ENCODE measurements at regions not wholly inside any gene's neighbourhood (a gene's known extent, or its start where the extent isn't known, plus 50 kb on each side); places are given as distances from the start of the nearest gene placed in this dataset.

DNA sequence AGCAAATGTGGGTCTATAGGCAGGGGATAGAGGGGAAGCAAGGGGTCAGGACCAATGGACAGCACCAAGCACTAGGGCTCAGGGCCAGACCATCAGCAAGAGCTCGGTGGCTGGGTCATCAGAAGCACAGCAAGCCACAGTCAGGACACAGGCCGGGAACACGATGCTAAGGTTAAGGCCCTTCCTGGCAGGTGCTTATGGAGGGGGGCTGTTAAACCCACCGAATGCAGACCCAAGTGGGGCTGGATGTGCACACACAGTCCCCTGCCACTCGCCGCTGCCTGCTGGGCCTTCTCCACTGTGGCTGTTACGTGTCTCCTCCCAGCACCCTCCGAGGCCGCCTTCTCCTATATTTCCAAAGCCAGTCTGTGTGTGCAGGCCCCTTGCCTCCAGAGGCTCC lies 220.1 kb downstream of the TOMM20 start:
- TF ChIP-seq, protein P1, sequence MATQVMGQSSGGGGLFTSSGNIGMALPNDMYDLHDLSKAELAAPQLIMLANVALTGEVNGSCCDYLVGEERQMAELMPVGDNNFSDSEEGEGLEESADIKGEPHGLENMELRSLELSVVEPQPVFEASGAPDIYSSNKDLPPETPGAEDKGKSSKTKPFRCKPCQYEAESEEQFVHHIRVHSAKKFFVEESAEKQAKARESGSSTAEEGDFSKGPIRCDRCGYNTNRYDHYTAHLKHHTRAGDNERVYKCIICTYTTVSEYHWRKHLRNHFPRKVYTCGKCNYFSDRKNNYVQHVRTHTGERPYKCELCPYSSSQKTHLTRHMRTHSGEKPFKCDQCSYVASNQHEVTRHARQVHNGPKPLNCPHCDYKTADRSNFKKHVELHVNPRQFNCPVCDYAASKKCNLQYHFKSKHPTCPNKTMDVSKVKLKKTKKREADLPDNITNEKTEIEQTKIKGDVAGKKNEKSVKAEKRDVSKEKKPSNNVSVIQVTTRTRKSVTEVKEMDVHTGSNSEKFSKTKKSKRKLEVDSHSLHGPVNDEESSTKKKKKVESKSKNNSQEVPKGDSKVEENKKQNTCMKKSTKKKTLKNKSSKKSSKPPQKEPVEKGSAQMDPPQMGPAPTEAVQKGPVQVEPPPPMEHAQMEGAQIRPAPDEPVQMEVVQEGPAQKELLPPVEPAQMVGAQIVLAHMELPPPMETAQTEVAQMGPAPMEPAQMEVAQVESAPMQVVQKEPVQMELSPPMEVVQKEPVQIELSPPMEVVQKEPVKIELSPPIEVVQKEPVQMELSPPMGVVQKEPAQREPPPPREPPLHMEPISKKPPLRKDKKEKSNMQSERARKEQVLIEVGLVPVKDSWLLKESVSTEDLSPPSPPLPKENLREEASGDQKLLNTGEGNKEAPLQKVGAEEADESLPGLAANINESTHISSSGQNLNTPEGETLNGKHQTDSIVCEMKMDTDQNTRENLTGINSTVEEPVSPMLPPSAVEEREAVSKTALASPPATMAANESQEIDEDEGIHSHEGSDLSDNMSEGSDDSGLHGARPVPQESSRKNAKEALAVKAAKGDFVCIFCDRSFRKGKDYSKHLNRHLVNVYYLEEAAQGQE (tag by site-specific recombination; IDR thresholded peaks at IDR 0.05): no peak
- TF ChIP-seq, protein P2, sequence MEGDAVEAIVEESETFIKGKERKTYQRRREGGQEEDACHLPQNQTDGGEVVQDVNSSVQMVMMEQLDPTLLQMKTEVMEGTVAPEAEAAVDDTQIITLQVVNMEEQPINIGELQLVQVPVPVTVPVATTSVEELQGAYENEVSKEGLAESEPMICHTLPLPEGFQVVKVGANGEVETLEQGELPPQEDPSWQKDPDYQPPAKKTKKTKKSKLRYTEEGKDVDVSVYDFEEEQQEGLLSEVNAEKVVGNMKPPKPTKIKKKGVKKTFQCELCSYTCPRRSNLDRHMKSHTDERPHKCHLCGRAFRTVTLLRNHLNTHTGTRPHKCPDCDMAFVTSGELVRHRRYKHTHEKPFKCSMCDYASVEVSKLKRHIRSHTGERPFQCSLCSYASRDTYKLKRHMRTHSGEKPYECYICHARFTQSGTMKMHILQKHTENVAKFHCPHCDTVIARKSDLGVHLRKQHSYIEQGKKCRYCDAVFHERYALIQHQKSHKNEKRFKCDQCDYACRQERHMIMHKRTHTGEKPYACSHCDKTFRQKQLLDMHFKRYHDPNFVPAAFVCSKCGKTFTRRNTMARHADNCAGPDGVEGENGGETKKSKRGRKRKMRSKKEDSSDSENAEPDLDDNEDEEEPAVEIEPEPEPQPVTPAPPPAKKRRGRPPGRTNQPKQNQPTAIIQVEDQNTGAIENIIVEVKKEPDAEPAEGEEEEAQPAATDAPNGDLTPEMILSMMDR (tag by site-specific recombination; IDR thresholded peaks at IDR 0.05): no peak
- TF ChIP-seq EGR2 (tag by site-specific recombination; IDR thresholded peaks at IDR 0.05; ENCODE audit: low read depth) (no peak), ZEB2 (tag by site-specific recombination; IDR thresholded peaks at IDR 0.05) (no peak), ZBTB17 (tag by site-specific recombination; IDR thresholded peaks at IDR 0.05) (no peak), ZNF670 (tag by site-specific recombination; IDR thresholded peaks at IDR 0.05; ENCODE audit: low read depth) (no peak), ZNF24 (tag by site-specific recombination; IDR thresholded peaks at IDR 0.05) (no peak), ZBTB8A (tag by site-specific recombination; IDR thresholded peaks at IDR 0.05) (no peak)
- TF ChIP-seq, protein P3, sequence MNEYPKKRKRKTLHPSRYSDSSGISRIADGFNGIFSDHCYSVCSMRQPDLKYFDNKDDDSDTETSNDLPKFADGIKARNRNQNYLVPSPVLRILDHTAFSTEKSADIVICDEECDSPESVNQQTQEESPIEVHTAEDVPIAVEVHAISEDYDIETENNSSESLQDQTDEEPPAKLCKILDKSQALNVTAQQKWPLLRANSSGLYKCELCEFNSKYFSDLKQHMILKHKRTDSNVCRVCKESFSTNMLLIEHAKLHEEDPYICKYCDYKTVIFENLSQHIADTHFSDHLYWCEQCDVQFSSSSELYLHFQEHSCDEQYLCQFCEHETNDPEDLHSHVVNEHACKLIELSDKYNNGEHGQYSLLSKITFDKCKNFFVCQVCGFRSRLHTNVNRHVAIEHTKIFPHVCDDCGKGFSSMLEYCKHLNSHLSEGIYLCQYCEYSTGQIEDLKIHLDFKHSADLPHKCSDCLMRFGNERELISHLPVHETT (tag by site-specific recombination; IDR thresholded peaks at IDR 0.05): no peak
- TF ChIP-seq, protein P4, sequence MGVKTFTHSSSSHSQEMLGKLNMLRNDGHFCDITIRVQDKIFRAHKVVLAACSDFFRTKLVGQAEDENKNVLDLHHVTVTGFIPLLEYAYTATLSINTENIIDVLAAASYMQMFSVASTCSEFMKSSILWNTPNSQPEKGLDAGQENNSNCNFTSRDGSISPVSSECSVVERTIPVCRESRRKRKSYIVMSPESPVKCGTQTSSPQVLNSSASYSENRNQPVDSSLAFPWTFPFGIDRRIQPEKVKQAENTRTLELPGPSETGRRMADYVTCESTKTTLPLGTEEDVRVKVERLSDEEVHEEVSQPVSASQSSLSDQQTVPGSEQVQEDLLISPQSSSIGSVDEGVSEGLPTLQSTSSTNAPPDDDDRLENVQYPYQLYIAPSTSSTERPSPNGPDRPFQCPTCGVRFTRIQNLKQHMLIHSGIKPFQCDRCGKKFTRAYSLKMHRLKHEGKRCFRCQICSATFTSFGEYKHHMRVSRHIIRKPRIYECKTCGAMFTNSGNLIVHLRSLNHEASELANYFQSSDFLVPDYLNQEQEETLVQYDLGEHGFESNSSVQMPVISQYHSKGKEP (tag by site-specific recombination; IDR thresholded peaks at IDR 0.05): no peak
- TF ChIP-seq, protein P5, sequence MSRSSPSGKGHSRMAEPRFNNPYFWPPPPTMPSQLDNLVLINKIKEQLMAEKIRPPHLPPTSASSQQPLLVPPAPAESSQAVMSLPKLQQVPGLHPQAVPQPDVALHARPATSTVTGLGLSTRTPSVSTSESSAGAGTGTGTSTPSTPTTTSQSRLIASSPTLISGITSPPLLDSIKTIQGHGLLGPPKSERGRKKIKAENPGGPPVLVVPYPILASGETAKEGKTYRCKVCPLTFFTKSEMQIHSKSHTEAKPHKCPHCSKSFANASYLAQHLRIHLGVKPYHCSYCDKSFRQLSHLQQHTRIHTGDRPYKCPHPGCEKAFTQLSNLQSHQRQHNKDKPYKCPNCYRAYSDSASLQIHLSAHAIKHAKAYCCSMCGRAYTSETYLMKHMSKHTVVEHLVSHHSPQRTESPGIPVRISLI (tag by site-specific recombination; IDR thresholded peaks at IDR 0.05): no peak

All from HEK293 (cell line).